Fibroblast of lung (primary cell): ENCODE measurements at regions not wholly inside any gene's neighbourhood (a gene's known extent, or its start where the extent isn't known, plus 50 kb on each side); places are given as distances from the start of the nearest gene placed in this dataset.

Source experiments
- EZH2 ChIP-seq: IDR thresholded peaks from 2 replicates; pipeline ENCODE4 v1.5.1; 2012; ENCODE audit warnings: low read length, control low read depth, mild to moderate bottlenecking; ENCODE audit errors: missing control alignments
- TF ChIP-seq, protein P1 (sequence below), 2 donors: IDR thresholded peaks in 1 of 2; conservative IDR thresholded peaks in 1 of 2; 1 replicate in 1 of 2; 2 replicates in 1 of 2; pipeline ENCODE4 v1.5.1; 2011 to 2012; ENCODE audit warnings: low read length in 2 of 2, control low read depth in 1 of 2, inconsistent platforms in 1 of 2, low read depth in 1 of 2, mild to moderate bottlenecking in 1 of 2

DNA sequence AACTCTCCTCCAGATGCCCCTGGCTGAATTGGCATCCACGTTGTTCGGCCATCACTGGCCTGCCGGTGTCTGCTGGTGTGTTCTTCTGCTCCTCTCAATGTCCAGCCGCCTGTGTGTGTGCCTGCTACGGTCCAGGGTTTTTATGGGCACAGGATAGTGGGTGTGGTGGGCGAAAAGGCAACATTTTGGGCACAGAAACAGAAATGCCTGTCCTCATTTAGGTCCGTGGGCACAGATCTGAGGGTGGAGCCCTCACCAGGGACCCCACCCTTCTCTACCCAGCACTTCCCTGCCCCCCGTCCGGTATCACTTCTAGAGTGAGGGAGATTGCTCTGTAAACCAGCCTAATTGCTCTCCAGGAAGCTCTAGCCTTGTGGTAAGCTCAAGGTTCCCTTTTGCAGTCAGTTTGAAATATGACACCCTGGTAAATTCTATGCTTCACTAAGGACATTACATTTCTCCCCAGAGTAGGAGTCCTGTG lies 410.1 kb downstream of the MAT2B start:
- TF ChIP-seq, protein P1, sequence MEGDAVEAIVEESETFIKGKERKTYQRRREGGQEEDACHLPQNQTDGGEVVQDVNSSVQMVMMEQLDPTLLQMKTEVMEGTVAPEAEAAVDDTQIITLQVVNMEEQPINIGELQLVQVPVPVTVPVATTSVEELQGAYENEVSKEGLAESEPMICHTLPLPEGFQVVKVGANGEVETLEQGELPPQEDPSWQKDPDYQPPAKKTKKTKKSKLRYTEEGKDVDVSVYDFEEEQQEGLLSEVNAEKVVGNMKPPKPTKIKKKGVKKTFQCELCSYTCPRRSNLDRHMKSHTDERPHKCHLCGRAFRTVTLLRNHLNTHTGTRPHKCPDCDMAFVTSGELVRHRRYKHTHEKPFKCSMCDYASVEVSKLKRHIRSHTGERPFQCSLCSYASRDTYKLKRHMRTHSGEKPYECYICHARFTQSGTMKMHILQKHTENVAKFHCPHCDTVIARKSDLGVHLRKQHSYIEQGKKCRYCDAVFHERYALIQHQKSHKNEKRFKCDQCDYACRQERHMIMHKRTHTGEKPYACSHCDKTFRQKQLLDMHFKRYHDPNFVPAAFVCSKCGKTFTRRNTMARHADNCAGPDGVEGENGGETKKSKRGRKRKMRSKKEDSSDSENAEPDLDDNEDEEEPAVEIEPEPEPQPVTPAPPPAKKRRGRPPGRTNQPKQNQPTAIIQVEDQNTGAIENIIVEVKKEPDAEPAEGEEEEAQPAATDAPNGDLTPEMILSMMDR (conservative IDR thresholded peaks at IDR 0.05 in 1 of 2, IDR thresholded peaks at IDR 0.05 in 1 of 2; ENCODE audit: low read depth in 1 of 2, low read length in 2 of 2): no peak
- no peak for TF ChIP-seq EZH2
